ENCODE measurements at regions not wholly inside any gene's neighbourhood (a gene's known extent, or its start where the extent isn't known, plus 50 kb on each side); places are given as distances from the start of the nearest gene placed in this dataset.
A peak's percentile ranks its signal among the peaks of the same experiment; 100 is the strongest.
"Not testable (repeated sequence)": the region's sequence is repeated elsewhere in the genome, so short reads cannot be mapped to it uniquely, and the experiment has no call there.

GRCh38 chr16:29115802-29116141 is 130.9 kb downstream of the LAT start:
- BruUV-seq (replicated peaks); H3K9me2 ChIP-seq (ENCODE audit: insufficient read depth, low read length); H3K4me3 ChIP-seq (ENCODE audit: low read depth, low read length, poor library complexity, severe bottlenecking); H3K36me3 ChIP-seq (ENCODE audit: insufficient read depth, low read length); POLR2A ChIA-PET; CTCF ChIA-PET (ENCODE audit: unreplicated experiment); H3K4me1 ChIP-seq (ENCODE audit: insufficient read depth, low read length, poor library complexity, severe bottlenecking); H3K4me2 ChIP-seq (ENCODE audit: low read length); intact Hi-C loops (cut with micrococcal nuclease; ENCODE audit: unreplicated experiment); H3K27ac ChIP-seq (ENCODE audit: low read depth, low read length, poor library complexity, severe bottlenecking); H4K20me1 ChIP-seq (ENCODE audit: insufficient read depth, low read length); H3K79me2 ChIP-seq (ENCODE audit: insufficient read depth, low read depth, low read length); H2AFZ ChIP-seq (ENCODE audit: low read length); DNase-seq (ENCODE audit: low spot score); H3K9me3 ChIP-seq (ENCODE audit: low read length): not testable (repeated sequence)

- H3K36me3 ChIP-seq (ENCODE audit: insufficient read depth, low read length); H2AFZ ChIP-seq (ENCODE audit: low read length); H3K9me2 ChIP-seq (ENCODE audit: insufficient read depth, low read length); H3K4me3 ChIP-seq (ENCODE audit: low read depth, low read length, poor library complexity, severe bottlenecking); H4K20me1 ChIP-seq (ENCODE audit: insufficient read depth, low read length); intact Hi-C loops (cut with micrococcal nuclease; ENCODE audit: unreplicated experiment); POLR2A ChIA-PET; CTCF ChIA-PET (ENCODE audit: unreplicated experiment); BruUV-seq (replicated peaks); H3K79me2 ChIP-seq (ENCODE audit: insufficient read depth, low read depth, low read length); H3K4me2 ChIP-seq (ENCODE audit: low read length); H3K9me3 ChIP-seq (ENCODE audit: low read length); H3K27ac ChIP-seq (ENCODE audit: low read depth, low read length, poor library complexity, severe bottlenecking); H3K4me1 ChIP-seq (ENCODE audit: insufficient read depth, low read length, poor library complexity, severe bottlenecking); DNase-seq (ENCODE audit: low spot score): not testable (repeated sequence)
- peak; percentile 72 for TF ChIP-seq CTCF (conservative IDR thresholded peaks at IDR 0.05; ENCODE audit: low read length)
These were observed 130.3 kb downstream of the LAT start for GRCh38 chr16:29114989-29115801.

- POLR2A ChIA-PET, result no interaction called here
- Histone ChIP-seq H3K9me2 (ENCODE audit: insufficient read depth, low read length) (no peaks in the 10 kb centered on the region), H3K4me1 (ENCODE audit: insufficient read depth, low read length, poor library complexity, severe bottlenecking) (no peaks in the 10 kb centered on the region), H3K27ac (ENCODE audit: low read depth, low read length, poor library complexity, severe bottlenecking) (no peak overlapping the region), H3K4me3 (ENCODE audit: low read depth, low read length, poor library complexity, severe bottlenecking) (no peak overlapping the region), H3K9me3 (ENCODE audit: low read length) (no peaks in the 10 kb centered on the region), H2AFZ (ENCODE audit: low read length) (no peak overlapping the region), H3K36me3 (ENCODE audit: insufficient read depth, low read length) (no peaks in the 10 kb centered on the region), H3K79me2 (ENCODE audit: insufficient read depth, low read depth, low read length) (no peaks in the 10 kb centered on the region), H4K20me1 (ENCODE audit: insufficient read depth, low read length) (no peaks in the 10 kb centered on the region), H3K4me2 (ENCODE audit: low read length) (no peak overlapping the region)
- CTCF ChIA-PET (ENCODE audit: unreplicated experiment), result no interaction called here
- intact Hi-C loops (cut with micrococcal nuclease; ENCODE audit: unreplicated experiment), result no loop called here
- no TSS peak for BruUV-seq (replicated peaks)
- TF ChIP-seq CTCF (conservative IDR thresholded peaks at IDR 0.05; ENCODE audit: low read length) (no peak), EZH2phosphoT487 (IDR thresholded peaks at IDR 0.05; ENCODE audit: borderline replicate concordance, low read depth, low read length) (no peak)
- DNase-seq (ENCODE audit: low spot score), result no peak
These were observed 129.7 kb downstream of the LAT start for GRCh38 chr16:29114574-29114973.

GRCh38 chr16:29113446-29113845 is 128.6 kb downstream of the LAT start:
- BruUV-seq (replicated peaks); CTCF ChIA-PET (ENCODE audit: unreplicated experiment); intact Hi-C loops (cut with micrococcal nuclease; ENCODE audit: unreplicated experiment); H3K27ac ChIP-seq (ENCODE audit: low read depth, low read length, poor library complexity, severe bottlenecking); H3K4me3 ChIP-seq (ENCODE audit: low read depth, low read length, poor library complexity, severe bottlenecking); DNase-seq (ENCODE audit: low spot score); H3K9me2 ChIP-seq (ENCODE audit: insufficient read depth, low read length); H3K4me1 ChIP-seq (ENCODE audit: insufficient read depth, low read length, poor library complexity, severe bottlenecking); H3K36me3 ChIP-seq (ENCODE audit: insufficient read depth, low read length); H3K9me3 ChIP-seq (ENCODE audit: low read length); POLR2A ChIA-PET; H4K20me1 ChIP-seq (ENCODE audit: insufficient read depth, low read length); H3K79me2 ChIP-seq (ENCODE audit: insufficient read depth, low read depth, low read length); H3K4me2 ChIP-seq (ENCODE audit: low read length); H2AFZ ChIP-seq (ENCODE audit: low read length): not testable (repeated sequence)
